Panc1 (cell line): ENCODE measurements at regions not wholly inside any gene's neighbourhood (a gene's known extent, or its start where the extent isn't known, plus 50 kb on each side); places are given as distances from the start of the nearest gene placed in this dataset.

ENCODE experiments used
- CTCF ChIP-seq: fragments of 450-650 bp; IDR thresholded peaks from 2 replicates; pipeline ENCODE4 v1.5.1; 2017; ENCODE audit warnings: mild to moderate bottlenecking
- POLR2AphosphoS5 ChIP-seq: IDR thresholded peaks from 2 replicates; pipeline ENCODE4 v1.6.1; 2012; ENCODE audit warnings: mild to moderate bottlenecking, low read depth, low read length, moderate library complexity

DNA sequence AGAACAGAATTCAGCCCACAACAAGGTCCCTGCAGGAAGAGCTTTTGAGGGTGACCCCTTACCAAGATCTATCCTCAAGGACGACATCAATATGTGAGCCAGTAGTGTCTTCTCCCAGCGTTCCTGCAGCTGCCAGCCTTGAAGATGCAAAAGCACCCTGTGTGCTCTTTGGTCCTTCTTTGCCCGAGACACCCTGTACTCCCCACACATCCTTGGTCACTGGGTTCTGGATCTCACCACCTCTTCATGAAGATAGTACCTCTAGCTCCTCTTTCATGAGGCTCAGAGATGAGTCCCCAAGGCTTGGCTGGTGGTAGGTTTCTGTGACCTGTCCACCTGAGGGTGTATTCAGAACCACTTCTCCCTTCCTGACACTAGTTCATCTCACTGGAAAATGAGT is 259.6 kb upstream of the FOXQ1 start:
- TF ChIP-seq POLR2AphosphoS5 (no peak), CTCF (no peak)
